Body of pancreas (tissue), 4 donors: ENCODE measurements at regions not wholly inside any gene's neighbourhood (a gene's known extent, or its start where the extent isn't known, plus 50 kb on each side); places are given as distances from the start of the nearest gene placed in this dataset.

Experiments used
- ATAC-seq: fragments of 150-250 bp; one replicate; pipeline ENCODE4 v1.9.1; 2016
- DNase-seq, 4 donors: peaks; one replicate each; pipeline ENCODE4 v3.0.0-alpha.2; 2019
- H3K27ac ChIP-seq, 4 donors: fragments of 200-600 bp; sonication (generic); 1 replicate in 3 of 4; 2 replicates in 1 of 4; pipeline versions ENCODE4 v1.5.1 to v1.6.1; 2016 to 2019; ENCODE audit warnings: mild to moderate bottlenecking in 1 of 4, mixed read lengths in 1 of 4, moderate library complexity in 1 of 4
- H3K27me3 ChIP-seq, 2 donors: fragments of 200-600 bp; sonication (generic); one replicate each; pipeline ENCODE4 v1.6.0; 2016; ENCODE audit warnings: mild to moderate bottlenecking in 1 of 2
- H3K36me3 ChIP-seq, 2 donors: fragments of 200-600 bp; sonication (generic); replicated peaks in 1 of 2; 2 replicates each; pipeline ENCODE4 v1.5.1; 2016; ENCODE audit warnings: low read depth in 2 of 2; ENCODE audit not compliant: insufficient read depth in 1 of 2
- H3K4me1 ChIP-seq: fragments of 200-600 bp; sonication (generic); one replicate; pipeline ENCODE4 v1.6.0; 2016
- H3K4me3 ChIP-seq, 2 donors: fragments of 200-600 bp; sonication (generic); 1 replicate in 1 of 2; 2 replicates in 1 of 2; pipeline ENCODE4 v1.5.1; 2016 to 2019
- H3K9me3 ChIP-seq, 3 donors: fragments of 200-600 bp; sonication (generic); 1 replicate in 2 of 3; 2 replicates in 1 of 3; pipeline ENCODE4 v1.5.1; 2016
- POLR2A ChIP-seq, 3 donors: fragments of 450-650 bp; IDR thresholded peaks; one replicate each; pipeline ENCODE4 v1.6.1; 2016; ENCODE audit warnings: antibody characterized with exemption in 3 of 3, mild to moderate bottlenecking in 2 of 3
- WGBS, 2 donors: methylation state at CpG; one replicate each; pipeline ENCODE4 v1.1.5; 2017; 5-methylcytosine and 5-hydroxymethylcytosine counted together
- intact Hi-C: fragments of 100-400 bp; cut with DNase I; formaldehyde crosslinking; loops from one replicate; pipeline ENCODE4 v1.15.1; 2023
- TF ChIP-seq, protein P1 (sequence below), 7 experiments: fragments of 450-650 bp in 4 of 7; fragments of 200-600 bp in 3 of 7; sonication (generic) in 3 of 7; IDR thresholded peaks; one replicate each; pipeline ENCODE4 v1.5.1; 2016 to 2019; ENCODE audit warnings: antibody characterized with exemption in 7 of 7

DNA sequence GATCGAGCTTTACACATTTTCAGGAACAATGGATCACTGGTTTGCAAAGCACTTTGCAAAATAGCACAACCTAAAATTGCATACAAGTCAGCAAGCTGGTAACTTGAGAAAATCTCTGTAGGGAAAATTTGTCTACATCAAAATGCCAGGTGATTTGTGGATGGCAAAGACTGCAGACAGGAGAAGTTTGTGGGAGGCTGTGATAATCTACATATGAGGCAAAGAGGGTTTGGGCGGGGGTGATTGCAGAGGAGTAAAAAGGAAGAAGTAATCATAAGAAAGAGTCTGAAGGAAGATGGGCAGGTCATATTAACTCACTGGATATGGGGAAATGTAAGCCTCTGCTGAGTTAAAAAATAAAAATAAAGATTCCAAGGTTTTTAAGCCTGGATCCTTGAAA, 166.3 kb upstream of the STXBP5 start:
- no peak overlapping the region for H3K4me3 ChIP-seq
- TF ChIP-seq POLR2A (IDR thresholded peaks at IDR 0.05) = no peak
- TF ChIP-seq, protein P1, sequence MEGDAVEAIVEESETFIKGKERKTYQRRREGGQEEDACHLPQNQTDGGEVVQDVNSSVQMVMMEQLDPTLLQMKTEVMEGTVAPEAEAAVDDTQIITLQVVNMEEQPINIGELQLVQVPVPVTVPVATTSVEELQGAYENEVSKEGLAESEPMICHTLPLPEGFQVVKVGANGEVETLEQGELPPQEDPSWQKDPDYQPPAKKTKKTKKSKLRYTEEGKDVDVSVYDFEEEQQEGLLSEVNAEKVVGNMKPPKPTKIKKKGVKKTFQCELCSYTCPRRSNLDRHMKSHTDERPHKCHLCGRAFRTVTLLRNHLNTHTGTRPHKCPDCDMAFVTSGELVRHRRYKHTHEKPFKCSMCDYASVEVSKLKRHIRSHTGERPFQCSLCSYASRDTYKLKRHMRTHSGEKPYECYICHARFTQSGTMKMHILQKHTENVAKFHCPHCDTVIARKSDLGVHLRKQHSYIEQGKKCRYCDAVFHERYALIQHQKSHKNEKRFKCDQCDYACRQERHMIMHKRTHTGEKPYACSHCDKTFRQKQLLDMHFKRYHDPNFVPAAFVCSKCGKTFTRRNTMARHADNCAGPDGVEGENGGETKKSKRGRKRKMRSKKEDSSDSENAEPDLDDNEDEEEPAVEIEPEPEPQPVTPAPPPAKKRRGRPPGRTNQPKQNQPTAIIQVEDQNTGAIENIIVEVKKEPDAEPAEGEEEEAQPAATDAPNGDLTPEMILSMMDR (IDR thresholded peaks at IDR 0.05) = no peak
- no peaks in the 10 kb centered on the region for H3K27me3 ChIP-seq
- H3K36me3 ChIP-seq = no peaks in the 10 kb centered on the region
- no peak overlapping the region for H3K27ac ChIP-seq
- 62 to 84% methylated on average over 2 of the region's 2 CpGs for WGBS, 2 donors
- intact Hi-C loops = no loop called here
- DNase-seq (no peak), ATAC-seq (no peak)
- no peaks in the 10 kb centered on the region for H3K9me3 ChIP-seq
- no peaks in the 10 kb centered on the region for H3K4me1 ChIP-seq

DNA sequence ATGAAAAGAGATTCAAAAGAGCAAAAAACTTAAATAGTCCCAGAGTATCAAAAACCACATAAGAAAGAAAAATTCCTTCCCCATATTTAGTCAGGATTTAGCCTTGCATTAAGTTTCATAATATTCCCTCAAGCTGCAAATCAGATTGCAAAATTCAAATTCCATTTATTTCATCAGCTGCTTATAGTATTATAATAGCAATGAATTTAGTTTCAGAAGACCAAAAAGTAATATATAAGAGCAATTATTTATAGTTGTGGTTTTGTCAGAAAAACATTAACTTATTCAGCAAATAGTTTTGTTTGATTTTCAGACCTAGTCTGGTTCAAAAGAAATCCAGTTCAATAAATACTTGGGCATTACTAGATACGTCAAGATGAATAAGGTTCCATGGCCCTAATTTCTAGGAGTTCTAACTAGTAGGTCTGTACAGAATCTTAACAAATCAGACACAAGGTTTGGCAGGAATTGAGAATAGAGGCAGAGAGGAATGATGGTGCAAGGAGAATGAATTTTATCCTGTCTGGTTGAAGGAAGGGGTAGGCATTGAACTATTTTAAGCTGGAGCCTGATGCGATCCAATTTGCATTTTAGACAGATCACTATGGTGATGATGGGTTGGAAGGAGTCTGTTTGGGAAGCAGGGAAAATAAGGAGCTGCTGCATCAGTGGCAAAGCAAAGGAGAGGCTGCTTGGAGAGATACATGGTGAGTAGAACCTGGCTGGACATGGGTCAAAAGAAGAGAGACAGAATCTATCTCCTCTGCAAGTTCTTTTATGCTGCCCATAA, 163.9 kb upstream of the STXBP5 start:
- Histone ChIP-seq H3K36me3 (no peaks in the 10 kb centered on the region), H3K4me1 (no peaks in the 10 kb centered on the region), H3K27ac (no peak overlapping the region), H3K9me3 (no peaks in the 10 kb centered on the region), H3K4me3 (no peak overlapping the region), H3K27me3 (no peaks in the 10 kb centered on the region)
- intact Hi-C loops = no loop called here
- ATAC-seq (no peak), DNase-seq (no peak)
- TF ChIP-seq, protein P1 (IDR thresholded peaks at IDR 0.05) = no peak
- 55 to 73% methylated on average over 2 of the region's 2 CpGs for WGBS, 2 donors

DNA sequence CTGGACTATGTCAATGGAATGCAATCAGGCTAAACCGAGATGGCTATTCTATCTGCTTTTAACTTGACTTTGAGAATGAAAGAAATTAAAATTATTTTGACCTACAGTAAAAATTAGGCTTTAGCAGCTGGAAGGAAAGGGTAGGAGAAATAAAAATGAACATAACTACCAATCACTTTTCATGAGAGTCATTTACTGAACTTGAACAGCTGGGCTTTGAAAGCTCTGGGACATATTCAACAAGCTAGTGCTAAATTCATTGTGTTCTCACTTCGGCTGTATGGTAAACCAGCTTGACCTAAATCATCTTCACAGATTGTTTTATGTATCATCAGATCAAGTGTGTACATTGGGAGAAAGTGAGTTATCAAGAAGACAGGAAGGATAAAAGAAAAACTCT, 161.5 kb upstream of the STXBP5 start:
- intact Hi-C loops = no loop called here
- 80 to 83% methylated on average over 2 of the region's 2 CpGs for WGBS, 2 donors
- Histone ChIP-seq H3K4me3 (no peak overlapping the region), H3K4me1 (no peaks in the 10 kb centered on the region), H3K27ac (no peak overlapping the region), H3K9me3 (no peaks in the 10 kb centered on the region), H3K27me3 (no peaks in the 10 kb centered on the region), H3K36me3 (no peaks in the 10 kb centered on the region)
- ATAC-seq (no peak), DNase-seq (no peak)
- no peak for TF ChIP-seq POLR2A (IDR thresholded peaks at IDR 0.05)
- TF ChIP-seq, protein P1 (IDR thresholded peaks at IDR 0.05) = no peak

DNA sequence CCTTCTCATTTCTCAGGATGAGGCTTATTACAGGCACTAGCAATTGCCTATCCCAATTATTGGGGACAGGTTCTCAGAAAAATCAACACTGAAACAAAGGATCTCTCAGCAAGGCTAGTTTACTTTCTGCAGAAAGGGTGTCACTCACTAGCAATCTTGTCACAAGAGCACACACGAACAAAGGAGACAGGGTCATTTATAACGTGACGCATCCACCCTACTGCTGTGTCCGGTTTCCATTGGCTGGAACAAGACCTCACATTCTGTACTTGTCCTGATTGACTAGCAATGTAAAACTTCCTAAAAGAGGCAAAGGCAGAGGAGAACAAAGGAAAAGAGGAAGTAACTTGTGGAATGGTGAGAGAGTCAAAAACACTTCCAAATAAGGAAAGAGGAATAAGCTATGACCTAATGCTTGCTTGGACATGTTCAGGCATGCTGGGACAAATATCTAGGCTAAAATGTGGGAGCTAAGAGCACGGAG, 160.2 kb upstream of the STXBP5 start:
- H3K27me3 ChIP-seq = no peaks in the 10 kb centered on the region
- no peaks in the 10 kb centered on the region for H3K36me3 ChIP-seq
- H3K9me3 ChIP-seq = no peaks in the 10 kb centered on the region
- no peaks in the 10 kb centered on the region for H3K4me1 ChIP-seq
- H3K27ac ChIP-seq = no peak overlapping the region
- TF ChIP-seq, protein P1 (IDR thresholded peaks at IDR 0.05) = no peak
- no peak for TF ChIP-seq POLR2A (IDR thresholded peaks at IDR 0.05)
- ATAC-seq = no peak
- H3K4me3 ChIP-seq = no peak overlapping the region
- 76 to 84% methylated on average over 5 of the region's 5 CpGs for WGBS, 2 donors
- DNase-seq = no peak
- intact Hi-C loops = no loop called here
